ENCODE measurements at regions not wholly inside any gene's neighbourhood (a gene's known extent, or its start where the extent isn't known, plus 50 kb on each side); places are given as distances from the start of the nearest gene placed in this dataset.
"Not testable (repeated sequence)": the region's sequence is repeated elsewhere in the genome, so short reads cannot be mapped to it uniquely, and the experiment has no call there.

DNA sequence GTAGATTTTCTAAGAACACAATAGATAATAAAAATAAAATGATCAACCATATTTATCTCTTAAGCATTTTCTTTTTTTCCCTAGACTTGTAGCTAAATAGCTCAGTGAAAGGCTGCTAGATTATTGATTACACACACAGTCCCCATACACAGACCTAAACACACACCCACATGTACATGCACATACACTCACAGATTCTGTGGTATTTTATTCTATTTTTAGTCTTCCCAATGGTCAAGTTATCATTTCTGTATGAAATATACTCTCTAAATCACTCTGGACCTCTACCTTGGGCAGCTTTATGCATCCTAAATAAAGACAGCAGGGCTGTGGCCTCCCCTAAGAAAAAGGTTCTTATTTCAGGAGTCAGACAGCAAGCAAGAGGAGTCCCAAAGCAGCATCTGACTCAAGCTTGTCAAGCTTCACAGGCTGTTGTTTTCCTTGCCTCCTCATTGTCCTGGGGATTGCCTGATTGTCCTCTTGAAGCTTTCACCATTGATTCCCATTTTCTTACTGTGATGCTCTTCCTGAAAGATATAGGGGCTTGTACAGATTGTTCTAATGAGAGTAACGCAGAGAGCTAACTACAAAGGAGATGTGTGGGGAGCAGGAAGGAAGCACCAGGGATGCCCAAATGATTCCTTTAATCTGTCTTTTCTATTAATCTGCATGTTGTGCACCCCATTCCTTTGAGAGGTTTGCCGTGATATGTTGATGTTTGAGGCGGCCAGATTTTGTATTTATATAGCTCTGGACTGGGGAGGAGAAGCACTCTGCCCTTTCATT, 986.5 kb downstream of the PCDH17 start:
- no peak for DNase-seq (ENCODE audit: low read depth in 2 of 2)

- DNase-seq (ENCODE audit: low read depth in 2 of 2), result no peak
Measured at GRCh38 chr13:58619396-58620113, 988.0 kb downstream of the PCDH17 start.

GRCh38 chr13:58620176-58620575, 988.6 kb downstream of the PCDH17 start:
- DNase-seq (ENCODE audit: low read depth in 2 of 2), result no peak

DNA sequence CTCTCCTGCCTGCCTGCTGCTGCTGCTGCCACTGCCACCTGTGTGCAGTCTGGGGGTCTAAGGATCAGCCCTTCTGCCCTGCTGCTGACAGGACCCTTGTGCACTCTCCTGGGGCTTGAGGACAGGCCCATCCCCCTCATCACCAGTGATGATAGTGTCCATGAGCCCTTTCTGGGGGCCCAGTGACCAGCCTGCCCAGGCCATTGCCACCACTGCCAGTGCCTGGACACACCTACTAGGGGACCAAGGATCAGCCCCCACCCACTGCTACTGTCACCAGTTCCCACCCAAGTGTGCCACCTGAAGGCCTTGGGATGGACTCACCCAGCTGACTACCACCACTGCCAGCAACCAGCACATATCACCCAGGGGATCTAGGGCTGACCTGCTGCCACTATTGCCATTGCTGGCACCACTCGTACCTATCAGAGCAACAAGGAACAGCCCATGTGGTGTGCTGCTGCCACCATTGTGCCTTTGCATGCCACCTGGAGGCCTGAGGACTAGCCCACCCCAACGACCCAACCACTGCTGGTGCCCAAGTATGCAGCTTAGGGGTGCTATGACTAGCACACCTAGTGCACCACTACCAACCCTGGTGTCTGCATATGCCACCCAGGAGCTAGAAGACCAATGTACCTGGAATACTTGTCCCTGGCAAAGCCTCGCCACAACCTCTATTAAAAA, 994.3 kb downstream of the PCDH17 start:
- no peak for DNase-seq (ENCODE audit: low read depth in 2 of 2)

DNA sequence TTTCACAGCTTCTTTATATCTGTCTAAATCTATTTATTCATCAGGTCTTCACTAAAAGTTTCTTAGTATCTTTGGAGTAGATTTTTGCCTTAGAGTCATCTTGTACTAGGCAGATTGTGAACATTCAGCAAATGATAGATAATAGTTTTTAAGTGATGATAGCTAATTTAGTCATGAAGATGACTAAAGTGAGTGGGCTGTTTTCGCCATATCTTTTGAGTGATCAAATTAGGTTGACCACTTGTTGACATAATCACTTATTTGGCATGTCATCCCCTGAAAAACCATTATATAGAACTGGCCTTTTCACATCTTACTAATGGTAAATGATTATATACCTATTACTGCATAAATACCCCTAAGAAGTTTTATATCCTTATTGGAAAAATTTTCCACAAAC, 999.2 kb downstream of the PCDH17 start:
- DNase-seq (ENCODE audit: low read depth in 2 of 2), result no peak

GRCh38 chr13:58633226-58633625, 1001.7 kb downstream of the PCDH17 start:
- DNase-seq (ENCODE audit: low read depth in 2 of 2), result no peak

DNA sequence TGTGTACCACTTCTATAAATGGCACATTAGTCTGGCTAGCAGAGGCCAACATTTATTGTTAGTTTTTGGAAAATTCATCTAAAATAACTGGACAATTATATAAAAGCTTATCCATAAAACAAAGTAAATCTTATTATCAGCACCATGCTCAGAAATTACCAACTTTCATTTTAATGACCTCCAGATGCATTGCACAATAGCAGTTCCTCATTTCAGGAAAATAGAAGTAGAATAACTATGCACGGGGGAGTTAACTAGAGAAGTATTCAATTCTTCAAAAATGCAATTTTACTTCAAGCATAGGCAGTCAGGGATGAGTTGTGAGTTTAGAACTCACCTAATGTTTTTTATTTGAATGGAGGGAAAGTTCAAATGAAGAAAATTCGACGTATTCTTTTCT, 1023.5 kb downstream of the PCDH17 start:
- DNase-seq (ENCODE audit: low read depth in 2 of 2), result no peak

- no peak for DNase-seq (ENCODE audit: low read depth in 2 of 2)
Measured at GRCh38 chr13:58660826-58661225, 1029.3 kb downstream of the PCDH17 start.

- DNase-seq (ENCODE audit: low read depth in 2 of 2), result no peak
Measured at GRCh38 chr13:58666331-58666730, 1034.8 kb downstream of the PCDH17 start.

GRCh38 chr13:58667096-58667495, 1035.6 kb downstream of the PCDH17 start:
- DNase-seq (ENCODE audit: low read depth in 2 of 2), result no peak

DNA sequence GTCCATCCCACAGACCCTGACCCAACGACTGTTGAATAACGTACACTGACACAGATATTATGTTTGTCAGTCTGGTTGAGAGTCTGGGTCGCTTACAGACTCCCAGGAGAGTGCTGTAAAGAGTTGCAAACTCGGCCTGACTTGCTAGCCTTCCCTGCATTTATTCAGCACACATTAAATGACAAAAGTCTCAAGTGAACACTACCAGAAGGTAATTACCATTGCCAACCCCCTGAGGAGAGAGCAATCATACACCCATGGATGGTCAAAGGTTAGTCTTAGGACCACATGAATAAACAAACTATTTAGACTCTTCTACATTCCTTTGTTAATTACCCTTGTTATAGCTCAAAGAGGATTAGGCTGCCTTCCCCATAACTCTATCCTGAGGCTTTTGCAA, 1048.6 kb downstream of the PCDH17 start:
- no peak for DNase-seq (ENCODE audit: low read depth in 2 of 2)

GRCh38 chr13:58682616-58683015, 1051.1 kb downstream of the PCDH17 start:
- no peak for DNase-seq (ENCODE audit: low read depth in 2 of 2)

DNA sequence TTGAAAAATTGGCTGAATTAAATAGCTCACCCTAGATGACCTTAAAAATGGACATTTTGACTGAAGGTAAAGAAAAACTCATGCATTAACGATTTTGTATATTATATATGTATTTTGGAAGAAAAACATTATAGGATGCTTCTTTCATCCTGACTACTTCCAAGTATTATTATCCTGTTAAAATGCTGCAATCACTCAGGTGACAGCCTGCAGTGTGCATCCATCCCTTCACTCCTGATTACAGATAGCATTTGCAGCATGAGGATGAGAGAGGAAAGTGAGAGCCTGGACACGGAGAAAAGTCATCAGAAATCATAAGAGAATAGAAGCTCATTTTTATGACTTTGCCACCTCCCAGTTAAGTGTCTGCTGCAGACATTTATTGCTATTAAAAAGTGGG, 1055.6 kb downstream of the PCDH17 start:
- no peak for DNase-seq (ENCODE audit: low read depth in 2 of 2)

- DNase-seq (ENCODE audit: low read depth in 2 of 2), result no peak
Measured at GRCh38 chr13:58698531-58698930, 1067.0 kb downstream of the PCDH17 start.

- no peak for DNase-seq (ENCODE audit: low read depth in 2 of 2)
Measured at GRCh38 chr13:58704953-58705352, 1073.4 kb downstream of the PCDH17 start.

DNA sequence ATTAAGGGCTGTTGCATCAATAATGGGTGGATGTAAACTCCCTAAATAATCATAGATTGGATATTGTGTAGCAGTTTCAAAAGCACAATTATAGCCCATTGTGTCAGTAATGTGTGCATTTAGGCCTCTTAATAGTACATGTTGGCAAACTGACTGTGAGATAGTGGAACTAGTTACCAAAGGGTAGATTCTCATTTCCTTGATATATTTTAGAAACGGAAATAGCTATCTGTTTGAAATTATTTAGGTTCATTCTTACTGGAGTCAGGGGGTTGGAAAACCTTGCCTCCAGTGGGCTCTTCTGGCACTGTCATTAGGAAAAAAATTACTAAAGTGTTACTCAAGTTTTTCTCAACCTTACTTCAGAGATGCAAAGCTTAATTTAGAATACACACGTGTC, 1074.9 kb downstream of the PCDH17 start:
- DNase-seq (ENCODE audit: low read depth in 2 of 2), result no peak

DNA sequence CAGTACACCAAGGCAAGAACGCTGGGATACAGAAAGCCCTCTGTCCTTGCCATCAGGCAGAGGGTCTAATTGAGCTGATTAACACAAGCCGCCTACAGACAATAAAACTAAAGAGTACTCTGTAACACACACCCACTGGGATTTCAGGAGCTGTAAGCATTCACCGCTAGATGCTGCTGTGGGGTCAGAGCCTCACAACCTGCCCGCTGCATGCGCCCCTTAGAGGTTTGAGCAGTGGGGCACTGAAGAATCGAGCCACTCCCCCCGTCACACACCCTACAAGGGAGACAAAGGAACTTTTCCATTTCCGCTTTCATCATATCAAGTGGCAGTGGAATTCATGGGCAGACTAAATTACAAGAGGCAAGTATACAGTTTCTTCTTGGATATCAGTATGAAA, 1080.6 kb downstream of the PCDH17 start:
- DNase-seq (ENCODE audit: low read depth in 2 of 2), result no peak

DNA sequence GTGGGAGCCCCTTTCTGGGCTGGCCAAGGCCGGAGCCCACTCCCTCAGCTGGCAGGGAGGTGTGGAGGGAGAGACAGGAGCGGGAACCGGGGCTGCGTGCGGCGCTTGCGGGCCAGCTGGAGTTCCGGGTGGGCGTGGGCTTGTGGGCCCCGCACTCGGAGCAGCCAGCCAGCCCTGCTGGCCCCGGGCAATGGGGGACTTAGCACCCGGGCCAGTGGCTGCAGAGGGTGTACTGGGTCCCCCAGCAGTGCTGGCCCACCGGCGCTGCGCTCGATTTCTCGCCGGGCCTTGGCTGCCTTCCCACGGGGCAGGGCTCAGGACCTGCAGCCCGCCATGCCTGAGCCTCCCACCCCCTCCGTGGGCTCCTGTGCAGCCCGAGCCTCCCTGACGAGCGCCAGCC, 1082.5 kb downstream of the PCDH17 start:
- not testable (repeated sequence) for DNase-seq (ENCODE audit: low read depth in 2 of 2)

DNA sequence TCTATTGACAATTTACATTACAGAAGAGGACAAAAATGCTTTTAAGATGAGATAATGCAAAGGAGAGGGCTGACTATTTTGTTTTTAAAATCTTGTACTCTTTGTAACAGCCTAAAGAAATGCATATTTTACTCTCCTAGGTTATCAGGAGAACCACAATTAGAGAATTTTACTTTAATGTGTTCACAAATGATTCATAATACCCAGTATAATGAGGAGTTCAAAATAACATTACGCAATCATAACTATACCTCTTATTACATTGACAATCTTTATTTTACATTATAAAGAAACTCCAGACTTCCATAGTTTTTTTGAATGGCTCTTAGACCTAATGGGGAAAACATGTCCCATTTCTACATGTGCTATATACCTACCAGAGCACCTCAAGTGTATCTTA, 1089.7 kb downstream of the PCDH17 start:
- DNase-seq (ENCODE audit: low read depth in 2 of 2), result no peak

DNA sequence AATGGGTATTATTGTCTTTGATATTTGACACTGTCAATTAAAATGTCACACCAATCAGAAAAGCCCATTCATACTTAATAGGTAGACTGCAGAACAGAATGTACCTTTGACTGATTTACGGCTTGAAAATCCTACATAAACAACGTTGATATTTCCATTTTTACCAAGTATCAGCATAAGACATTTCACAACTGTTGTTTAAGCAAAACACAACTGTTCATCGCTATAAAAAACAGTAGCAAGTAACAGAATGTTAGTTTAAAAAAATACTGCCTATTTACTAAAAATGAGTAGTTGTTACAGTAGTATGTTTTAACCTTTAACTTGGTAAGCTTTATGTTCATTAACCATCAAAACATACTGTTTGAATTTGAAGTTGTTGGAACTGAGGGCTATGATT, 1096.6 kb downstream of the PCDH17 start:
- DNase-seq (ENCODE audit: low read depth in 2 of 2), result no peak

DNA sequence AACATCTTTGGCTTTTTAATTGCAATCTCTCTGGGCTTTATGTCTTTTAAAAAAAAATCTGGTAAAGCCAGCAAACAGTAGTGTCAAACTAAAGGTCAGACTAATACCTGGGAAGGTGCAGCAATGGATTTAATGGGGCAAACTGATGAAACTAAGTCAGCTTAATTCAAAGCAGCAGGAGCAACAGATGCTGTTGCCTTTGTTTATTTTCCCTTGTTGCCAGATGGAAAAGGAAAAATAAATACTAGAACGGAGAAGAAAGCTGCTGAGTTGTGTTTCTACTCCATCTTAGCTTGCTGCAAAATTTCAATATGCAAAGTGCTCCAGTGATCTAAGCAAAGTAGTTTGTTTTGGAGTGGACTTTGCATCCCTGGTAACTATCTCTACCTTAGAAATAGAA, 1097.8 kb downstream of the PCDH17 start:
- no peak for DNase-seq (ENCODE audit: low read depth in 2 of 2)

DNA sequence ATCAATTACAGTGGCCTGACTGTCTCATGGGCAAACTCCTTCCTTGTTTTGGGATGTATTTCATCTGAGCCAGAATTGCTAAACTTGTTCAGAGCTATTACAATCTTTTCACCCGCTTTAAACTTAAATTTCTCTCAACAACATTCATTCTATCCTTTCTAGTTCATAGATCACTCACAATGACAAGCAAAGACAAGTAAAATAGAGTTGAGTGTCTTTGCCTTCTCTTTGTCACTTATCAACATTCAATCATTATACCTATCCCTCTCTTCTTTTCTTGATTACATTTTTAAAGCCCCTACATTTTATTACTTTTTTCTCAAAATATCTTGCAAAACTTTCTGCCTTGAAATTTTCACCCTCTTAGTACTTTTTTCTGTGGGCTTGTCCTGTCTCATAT, 1113.1 kb downstream of the PCDH17 start:
- DNase-seq (ENCODE audit: low read depth in 2 of 2), result no peak

GRCh38 chr13:58767566-58767965, 1136.0 kb downstream of the PCDH17 start:
- no peak for DNase-seq (ENCODE audit: low read depth in 2 of 2)

Measured in stimulated activated CD8-positive, alpha-beta memory T cell treated with anti-CD3 and anti-CD28 coated beads, Interleukin-7, amount 100 ng/mL, for 4 hours (primary cell).